Body of pancreas (tissue), 4 donors: ENCODE measurements at regions not wholly inside any gene's neighbourhood (a gene's known extent, or its start where the extent isn't known, plus 50 kb on each side); places are given as distances from the start of the nearest gene placed in this dataset.

Experiments
- POLR2A ChIP-seq, 3 donors: fragments of 450-650 bp; IDR thresholded peaks; one replicate each; pipeline ENCODE4 v1.6.1; 2016; ENCODE audit warnings: antibody characterized with exemption in 3 of 3, mild to moderate bottlenecking in 2 of 3
- TF ChIP-seq, protein P1 (sequence below), 7 experiments: fragments of 450-650 bp in 4 of 7; fragments of 200-600 bp in 3 of 7; sonication (generic) in 3 of 7; IDR thresholded peaks; one replicate each; pipeline ENCODE4 v1.5.1; 2016 to 2019; ENCODE audit warnings: antibody characterized with exemption in 7 of 7

DNA sequence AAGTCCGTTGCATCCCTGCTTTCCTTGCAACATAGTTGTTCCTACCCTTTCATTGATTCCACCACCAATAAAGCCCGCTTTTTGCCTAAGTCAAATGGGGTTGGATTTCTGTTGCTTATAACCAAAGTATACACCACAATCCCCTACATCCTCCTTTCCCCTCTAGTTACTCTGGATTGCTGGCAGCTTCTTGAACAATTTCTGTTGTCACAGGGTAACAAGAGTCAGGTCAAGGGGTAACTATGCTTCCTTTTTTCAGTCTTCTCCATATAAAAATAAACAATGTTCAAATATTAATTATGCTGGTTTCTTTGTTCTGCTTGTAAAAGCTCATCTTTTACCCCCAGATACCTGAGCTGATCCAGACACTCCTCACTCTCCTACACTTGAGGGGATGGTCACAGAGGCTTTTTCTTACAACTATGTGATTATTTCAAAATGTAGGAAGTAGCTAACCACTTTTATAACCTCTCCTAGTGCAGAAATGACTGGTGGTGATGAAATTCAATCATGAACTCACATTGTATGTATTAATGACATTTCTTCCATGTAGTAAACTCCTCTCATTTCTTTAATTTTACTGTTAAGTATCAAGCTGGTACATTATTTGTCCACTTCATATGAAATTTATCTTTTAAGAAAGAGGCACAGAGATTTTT, 136.5 kb downstream of the SNX18 start:
- TF ChIP-seq, protein P1, sequence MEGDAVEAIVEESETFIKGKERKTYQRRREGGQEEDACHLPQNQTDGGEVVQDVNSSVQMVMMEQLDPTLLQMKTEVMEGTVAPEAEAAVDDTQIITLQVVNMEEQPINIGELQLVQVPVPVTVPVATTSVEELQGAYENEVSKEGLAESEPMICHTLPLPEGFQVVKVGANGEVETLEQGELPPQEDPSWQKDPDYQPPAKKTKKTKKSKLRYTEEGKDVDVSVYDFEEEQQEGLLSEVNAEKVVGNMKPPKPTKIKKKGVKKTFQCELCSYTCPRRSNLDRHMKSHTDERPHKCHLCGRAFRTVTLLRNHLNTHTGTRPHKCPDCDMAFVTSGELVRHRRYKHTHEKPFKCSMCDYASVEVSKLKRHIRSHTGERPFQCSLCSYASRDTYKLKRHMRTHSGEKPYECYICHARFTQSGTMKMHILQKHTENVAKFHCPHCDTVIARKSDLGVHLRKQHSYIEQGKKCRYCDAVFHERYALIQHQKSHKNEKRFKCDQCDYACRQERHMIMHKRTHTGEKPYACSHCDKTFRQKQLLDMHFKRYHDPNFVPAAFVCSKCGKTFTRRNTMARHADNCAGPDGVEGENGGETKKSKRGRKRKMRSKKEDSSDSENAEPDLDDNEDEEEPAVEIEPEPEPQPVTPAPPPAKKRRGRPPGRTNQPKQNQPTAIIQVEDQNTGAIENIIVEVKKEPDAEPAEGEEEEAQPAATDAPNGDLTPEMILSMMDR (IDR thresholded peaks at IDR 0.05), result no peak
- no peak for TF ChIP-seq POLR2A (IDR thresholded peaks at IDR 0.05)
